GM23248 (cell line): ENCODE measurements at regions not wholly inside any gene's neighbourhood (a gene's known extent, or its start where the extent isn't known, plus 50 kb on each side); places are given as distances from the start of the nearest gene placed in this dataset.

ENCODE experiments used
- DNase-seq: peaks from one replicate; pipeline ENCODE4 v3.0.0-alpha.2; 2015
- H2AFZ ChIP-seq: fragments of 200-600 bp; sonication (generic); 2 replicates; pipeline ENCODE4 v1.6.1; 2016; ENCODE audit warnings: antibody characterized with exemption
- H3F3A ChIP-seq: fragments of 200-600 bp; sonication (generic); 2 replicates; pipeline ENCODE4 v1.6.1; 2016; ENCODE audit warnings: mild to moderate bottlenecking, antibody characterized with exemption, mixed run types; ENCODE audit not compliant: insufficient read depth
- H3K27ac ChIP-seq: fragments of 200-600 bp; sonication (generic); 2 replicates; pipeline ENCODE4 v1.5.1; 2016; ENCODE audit warnings: mild to moderate bottlenecking
- H3K27me3 ChIP-seq: fragments of 200-600 bp; sonication (generic); replicated peaks from 2 replicates; pipeline ENCODE4 v1.6.1; 2016; ENCODE audit warnings: mild to moderate bottlenecking; ENCODE audit not compliant: insufficient read depth
- H3K36me3 ChIP-seq: fragments of 200-600 bp; sonication (generic); 2 replicates; pipeline ENCODE4 v1.6.1; 2016; ENCODE audit warnings: low read depth, mild to moderate bottlenecking
- H3K4me1 ChIP-seq: fragments of 200-600 bp; sonication (generic); 2 replicates; pipeline ENCODE4 v1.6.1; 2016; ENCODE audit warnings: mild to moderate bottlenecking; ENCODE audit not compliant: insufficient read depth
- H3K4me2 ChIP-seq: fragments of 200-600 bp; sonication (generic); one replicate; pipeline ENCODE4 v1.6.1; 2016; ENCODE audit warnings: mild to moderate bottlenecking; ENCODE audit not compliant: unreplicated experiment
- H3K4me3 ChIP-seq: fragments of 200-600 bp; sonication (generic); 2 replicates; pipeline ENCODE4 v1.5.1; 2016; ENCODE audit warnings: mild to moderate bottlenecking
- H3K79me2 ChIP-seq: fragments of 200-600 bp; sonication (generic); 2 replicates; pipeline ENCODE4 v1.6.1; 2016; ENCODE audit warnings: mild to moderate bottlenecking; ENCODE audit not compliant: insufficient read depth
- H3K9ac ChIP-seq: fragments of 200-600 bp; sonication (generic); 2 replicates; pipeline ENCODE4 v1.6.1; 2016; ENCODE audit warnings: mild to moderate bottlenecking
- H3K9me2 ChIP-seq: fragments of 200-600 bp; sonication (generic); 2 replicates; pipeline ENCODE4 v1.6.1; 2016; ENCODE audit warnings: mixed run types, mild to moderate bottlenecking, moderate library complexity; ENCODE audit not compliant: insufficient read depth
- H3K9me3 ChIP-seq: fragments of 200-600 bp; sonication (generic); one replicate; pipeline ENCODE4 v1.6.1; 2017; ENCODE audit warnings: low read depth
- H4K20me1 ChIP-seq: fragments of 200-600 bp; sonication (generic); 2 replicates; pipeline ENCODE4 v1.6.0; 2016; ENCODE audit not compliant: insufficient read depth
- EZH2 ChIP-seq: fragments of 200-600 bp; sonication (generic); IDR thresholded peaks from 2 replicates; pipeline ENCODE4 v1.6.1; 2018; ENCODE audit warnings: antibody characterized with exemption, mild to moderate bottlenecking; ENCODE audit not compliant: insufficient read depth, poor library complexity, severe bottlenecking
- EZH2phosphoT487 ChIP-seq: fragments of 200-600 bp; sonication (generic); IDR thresholded peaks from 2 replicates; pipeline ENCODE4 v1.6.1; 2018; ENCODE audit warnings: antibody characterized with exemption, moderate library complexity, mild to moderate bottlenecking, low read depth; ENCODE audit not compliant: insufficient read depth
- WGBS, 2 experiments: methylation state at CpG; one replicate each; pipeline ENCODE4 v1.1.6; 2015 to 2017; ENCODE audit warnings: low lambda C conversion rate in 2 of 2, low coverage in 1 of 2; ENCODE audit errors: missing lambda C conversion rate in 2 of 2; 5-methylcytosine and 5-hydroxymethylcytosine counted together
- in situ Hi-C: fragments of 300-500 bp; cut with MboI; formaldehyde crosslinking; loops from 2 replicates; pipeline ENCODE4 v1.15.0; 2020

GRCh38 chr2:22360735-22361374 lies 1024.1 kb upstream of the KLHL29 start:
- Histone ChIP-seq H3K4me1 (no peaks in the 10 kb centered on the region), H3F3A (no peaks in the 10 kb centered on the region), H3K27ac (no peak overlapping the region), H2AFZ (no peak overlapping the region), H3K9me2 (no peaks in the 10 kb centered on the region), H3K4me2 (no peak overlapping the region), H3K9ac (no peak overlapping the region), H3K4me3 (no peak overlapping the region), H4K20me1 (no peaks in the 10 kb centered on the region), H3K27me3 (no peaks in the 10 kb centered on the region), H3K36me3 (no peaks in the 10 kb centered on the region), H3K79me2 (no peaks in the 10 kb centered on the region), H3K9me3 (no peaks in the 10 kb centered on the region)
- TF ChIP-seq EZH2 (no peak), EZH2phosphoT487 (no peak)
- in situ Hi-C loops = no loop called here
- 11 to 16% methylated on average over 4 of the region's 4 CpGs for WGBS, 2 experiments
- DNase-seq = no peak

DNA sequence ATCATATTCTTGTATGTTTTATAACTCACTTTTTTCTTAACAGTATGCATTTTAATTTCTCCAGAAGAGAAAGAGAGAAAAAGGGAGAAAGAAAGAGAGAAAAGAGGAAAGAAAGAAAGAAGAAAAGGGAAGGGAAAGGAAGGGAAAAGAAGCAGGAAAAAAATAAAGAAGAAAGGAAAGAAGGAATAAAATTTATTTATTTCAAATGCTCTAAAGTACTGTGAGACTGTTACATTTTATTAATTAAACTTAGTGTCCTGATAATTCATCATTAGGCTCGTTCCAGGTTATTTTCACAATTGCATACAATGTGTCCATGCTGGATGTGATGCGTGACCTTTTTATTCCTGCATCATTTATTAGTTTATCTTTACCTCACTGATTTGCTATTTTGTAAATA lies 1023.4 kb upstream of the KLHL29 start:
- H3F3A ChIP-seq = no peaks in the 10 kb centered on the region
- 25 to 35% methylated on average over 2 of the region's 2 CpGs for WGBS, 2 experiments
- H3K27ac ChIP-seq = no peak overlapping the region
- no peak overlapping the region for H3K4me3 ChIP-seq
- in situ Hi-C loops = no loop called here
- no peak overlapping the region for H3K4me2 ChIP-seq
- H3K36me3 ChIP-seq = no peaks in the 10 kb centered on the region
- no peak for DNase-seq
- TF ChIP-seq EZH2 (no peak), EZH2phosphoT487 (no peak)
- no peak overlapping the region for H3K9ac ChIP-seq
- no peaks in the 10 kb centered on the region for H3K4me1 ChIP-seq
- no peak overlapping the region for H2AFZ ChIP-seq
- no peaks in the 10 kb centered on the region for H4K20me1 ChIP-seq
- no peaks in the 10 kb centered on the region for H3K9me2 ChIP-seq
- no peaks in the 10 kb centered on the region for H3K79me2 ChIP-seq
- no peaks in the 10 kb centered on the region for H3K27me3 ChIP-seq
- no peaks in the 10 kb centered on the region for H3K9me3 ChIP-seq

DNA sequence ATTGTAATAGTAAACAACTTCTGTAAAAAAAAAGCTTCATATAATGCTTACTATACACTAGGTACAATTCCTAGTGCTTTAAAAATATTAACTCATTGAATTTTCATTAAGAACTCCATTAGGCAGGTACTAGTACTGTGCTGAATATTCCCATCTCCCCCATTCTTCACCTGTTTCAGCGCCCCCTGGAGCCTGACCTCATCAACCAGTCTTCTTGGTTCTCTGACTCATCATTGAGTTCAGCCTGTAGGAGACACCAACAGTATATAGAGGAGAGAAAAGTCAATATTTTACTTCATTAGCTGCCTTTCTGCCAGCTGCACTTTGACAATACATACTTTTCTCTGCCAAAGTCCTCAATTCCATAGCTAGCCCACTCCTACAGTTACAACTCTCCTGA lies 1009.9 kb upstream of the KLHL29 start:
- H3K27ac ChIP-seq = no peak overlapping the region
- no peaks in the 10 kb centered on the region for H3F3A ChIP-seq
- in situ Hi-C loops = no loop called here
- H3K36me3 ChIP-seq = no peaks in the 10 kb centered on the region
- H3K4me2 ChIP-seq = no peak overlapping the region
- H3K4me1 ChIP-seq = no peaks in the 10 kb centered on the region
- no peak overlapping the region for H3K9ac ChIP-seq
- H3K27me3 ChIP-seq = no peaks in the 10 kb centered on the region
- no peak overlapping the region for H2AFZ ChIP-seq
- no peaks in the 10 kb centered on the region for H3K79me2 ChIP-seq
- TF ChIP-seq EZH2 (no peak), EZH2phosphoT487 (no peak)
- no peaks in the 10 kb centered on the region for H3K9me3 ChIP-seq
- WGBS, 2 experiments = 0% methylated on average over 1 of the region's 1 CpG
- H3K9me2 ChIP-seq = no peaks in the 10 kb centered on the region
- no peaks in the 10 kb centered on the region for H4K20me1 ChIP-seq
- no peak overlapping the region for H3K4me3 ChIP-seq
- no peak for DNase-seq

- Histone ChIP-seq H3F3A (no peaks in the 10 kb centered on the region), H4K20me1 (no peaks in the 10 kb centered on the region), H3K4me2 (no peak overlapping the region), H3K27ac (no peak overlapping the region), H3K4me3 (no peak overlapping the region), H3K9me3 (no peaks in the 10 kb centered on the region), H3K9ac (no peak overlapping the region), H3K79me2 (no peaks in the 10 kb centered on the region), H2AFZ (no peak overlapping the region), H3K27me3 (no peaks in the 10 kb centered on the region), H3K4me1 (no peaks in the 10 kb centered on the region), H3K36me3 (no peaks in the 10 kb centered on the region), H3K9me2 (no peaks in the 10 kb centered on the region)
- 20 to 23% methylated on average over 6 of the region's 6 CpGs for WGBS, 2 experiments
- in situ Hi-C loops = no loop called here
- no peak for DNase-seq
- TF ChIP-seq EZH2 = no peak
- TF ChIP-seq EZH2phosphoT487 = no peak
Measured at GRCh38 chr2:22377268-22377667, 1007.7 kb upstream of the KLHL29 start.
